Activated naive CD4-positive, alpha-beta T cell treated with anti-CD3 and anti-CD28 coated beads, Interleukin-2, amount 50 U/mL, for 16 hours (primary cell): ENCODE measurements at regions not wholly inside any gene's neighbourhood (a gene's known extent, or its start where the extent isn't known, plus 50 kb on each side); places are given as distances from the start of the nearest gene placed in this dataset.
A peak's percentile ranks its signal among the peaks of the same experiment; 100 is the strongest.
"Not testable (repeated sequence)": the region's sequence is repeated elsewhere in the genome, so short reads cannot be mapped to it uniquely, and the experiment has no call there.

ENCODE experiments used
- DNase-seq: peaks from one replicate; pipeline ENCODE4 v3.0.0-alpha.2; 2020

DNA sequence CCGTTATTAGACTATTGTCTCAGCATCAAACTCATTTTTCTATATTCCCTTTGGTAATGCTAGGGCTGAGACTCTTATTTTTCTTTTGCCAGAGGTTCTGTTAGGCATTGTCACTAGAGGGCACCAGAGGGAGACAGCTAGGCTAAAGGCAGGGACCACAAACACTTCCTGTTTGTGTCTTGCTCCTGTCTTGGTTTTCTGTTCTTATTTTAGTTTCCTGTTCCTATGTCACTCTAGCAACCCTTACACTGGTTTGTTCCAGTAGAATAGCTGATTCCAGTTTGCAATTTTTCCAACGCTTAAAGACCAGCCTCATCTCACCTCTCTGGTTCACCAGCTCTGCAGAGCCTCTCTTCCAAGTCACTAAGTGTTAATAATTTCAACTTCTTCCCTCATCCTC, 772.0 kb downstream of the DIAPH3 start:
- peak; percentile 33 for DNase-seq

GRCh38 chr13:59392328-59392727, 771.4 kb downstream of the DIAPH3 start:
- no peak for DNase-seq

GRCh38 chr13:59394496-59394895, 769.2 kb downstream of the DIAPH3 start:
- DNase-seq: no peak

- no peak for DNase-seq
These were observed 765.6 kb downstream of the DIAPH3 start for GRCh38 chr13:59398127-59398526.

- no peak for DNase-seq
These were observed 765.1 kb downstream of the DIAPH3 start for GRCh38 chr13:59398661-59399060.

DNA sequence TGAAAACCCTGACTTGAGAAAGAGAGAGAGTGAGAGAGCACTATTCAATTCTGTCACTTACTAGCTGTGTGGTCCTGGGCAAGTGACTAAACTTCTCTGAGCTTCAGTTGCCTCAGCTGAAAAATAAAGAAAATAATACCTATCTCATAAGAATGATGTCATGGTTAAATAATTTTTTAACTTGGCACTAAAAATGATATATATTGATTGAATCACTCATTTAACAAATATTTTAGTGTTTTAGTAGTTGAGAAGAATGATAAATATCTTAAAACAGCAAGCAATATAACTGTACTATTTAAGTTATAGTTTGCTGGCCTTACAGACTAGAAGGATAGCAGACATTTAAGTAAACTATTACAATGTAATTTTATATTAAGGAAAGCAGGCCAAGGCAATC, 764.2 kb downstream of the DIAPH3 start:
- DNase-seq: no peak

DNA sequence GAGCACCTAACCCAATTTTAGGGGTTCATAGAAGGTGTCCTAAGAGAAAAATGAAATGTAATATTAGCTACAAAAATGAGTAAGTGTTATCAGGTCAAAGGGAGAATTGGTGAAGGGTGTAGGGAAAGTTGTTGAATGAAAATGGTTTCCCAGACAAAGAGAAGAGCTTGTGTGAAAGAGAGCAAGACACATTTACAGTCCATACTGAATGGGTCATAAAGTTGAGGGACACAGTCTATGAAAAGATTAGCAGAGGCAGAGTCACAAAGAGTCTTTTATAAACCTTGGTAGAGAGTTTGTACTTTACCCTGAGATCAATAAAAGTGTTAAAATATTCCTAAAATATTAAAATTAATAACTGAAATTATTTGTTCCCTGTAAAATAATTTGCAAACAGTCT, 759.4 kb downstream of the DIAPH3 start:
- DNase-seq: no peak

DNA sequence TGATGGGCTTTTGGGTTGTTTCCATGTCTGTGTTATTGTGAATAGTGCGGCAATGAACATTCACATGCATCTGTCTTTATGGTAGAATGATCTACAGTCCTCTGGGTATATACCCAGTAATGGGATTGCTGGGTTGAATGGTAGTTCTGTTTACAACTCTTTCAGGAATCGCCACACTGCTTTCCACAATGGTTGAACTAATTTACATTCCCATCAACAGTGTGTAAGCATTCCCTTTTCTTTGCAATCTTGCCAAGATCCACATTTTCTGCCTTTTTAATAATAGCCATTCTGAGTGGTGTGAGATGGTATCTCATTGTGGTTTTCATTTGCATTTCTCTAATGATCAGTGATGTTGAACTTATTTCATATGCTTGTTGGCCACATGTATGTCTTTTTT, 756.5 kb downstream of the DIAPH3 start:
- not testable (repeated sequence) for DNase-seq

DNA sequence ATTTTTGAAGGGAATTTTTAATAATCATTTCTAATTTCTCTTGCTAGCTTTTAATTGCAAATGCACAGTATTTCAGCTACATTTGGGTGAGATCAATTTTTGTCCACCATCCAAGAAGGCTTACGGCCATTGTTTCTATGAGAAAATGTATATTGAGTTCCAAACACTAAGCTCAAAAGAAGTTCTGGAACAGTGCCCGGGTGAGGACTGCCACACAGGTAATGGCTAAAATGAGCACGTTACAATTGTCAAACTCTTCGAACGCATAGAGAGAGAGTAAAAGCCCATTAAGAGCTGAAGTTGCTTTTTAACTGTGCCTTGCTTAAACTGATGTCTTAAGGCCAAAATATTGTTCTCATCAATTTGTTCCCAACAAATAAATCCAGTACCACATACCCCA, 755.0 kb downstream of the DIAPH3 start:
- no peak for DNase-seq

DNA sequence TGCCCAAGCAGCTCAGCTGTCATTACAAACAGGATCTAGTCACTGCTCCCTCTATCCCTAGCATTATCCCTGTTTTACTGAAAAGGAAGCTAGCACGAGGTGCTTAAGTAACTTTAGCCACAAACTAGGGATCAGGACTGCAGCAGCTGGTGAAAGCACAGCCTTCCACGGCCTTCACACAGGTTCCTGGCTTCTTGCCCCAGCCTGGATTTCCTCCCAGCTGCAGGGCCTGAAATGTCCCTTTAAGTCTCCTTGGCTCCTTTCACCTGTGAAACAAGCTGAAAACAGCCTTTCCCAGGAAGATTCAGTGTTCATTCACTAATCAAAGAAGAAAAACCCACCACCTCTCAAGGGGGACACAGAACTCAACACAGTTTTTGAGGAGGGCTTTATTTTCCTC, 754.5 kb downstream of the DIAPH3 start:
- DNase-seq: no peak

GRCh38 chr13:59409634-59410200, 754.0 kb downstream of the DIAPH3 start:
- DNase-seq: no peak

GRCh38 chr13:59413126-59413525, 750.6 kb downstream of the DIAPH3 start:
- no peak for DNase-seq

DNA sequence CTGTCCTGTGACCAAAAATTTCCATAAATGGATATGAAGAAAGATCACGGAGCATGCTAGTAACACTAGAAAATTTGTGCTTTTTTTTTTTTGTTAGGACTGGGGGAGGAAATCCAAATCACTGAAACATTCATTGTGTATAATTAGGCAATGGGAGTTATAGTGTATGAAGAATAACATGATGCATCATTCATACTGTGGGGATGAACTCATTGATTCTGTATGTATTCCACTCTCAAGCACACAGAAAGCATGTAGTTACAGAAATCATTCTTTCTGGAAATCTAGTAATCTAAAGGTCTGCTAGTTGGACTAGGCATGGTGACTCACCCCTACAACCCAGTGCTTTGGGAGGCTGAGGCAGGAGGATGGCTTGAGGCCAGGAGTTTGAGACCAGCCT, 749.7 kb downstream of the DIAPH3 start:
- no peak for DNase-seq

DNA sequence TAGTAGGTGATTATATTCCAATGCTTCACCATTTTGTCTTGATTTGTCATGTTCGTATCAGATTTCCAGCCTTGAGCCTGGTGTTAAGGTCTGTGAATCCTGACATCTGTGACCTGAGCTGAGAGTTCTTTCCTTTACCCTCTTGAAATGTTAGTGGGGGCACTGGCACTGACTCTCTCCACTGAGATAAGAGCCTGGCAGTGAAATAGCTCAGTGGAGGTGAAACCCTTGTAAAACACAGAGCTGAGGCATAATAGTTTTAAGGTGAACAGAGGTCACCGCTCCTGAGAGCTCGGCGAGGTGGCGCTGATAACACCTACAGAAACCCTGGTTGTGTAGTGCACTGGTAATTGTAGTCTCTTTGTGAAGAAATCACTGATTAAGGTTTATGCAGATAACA, 748.2 kb downstream of the DIAPH3 start:
- DNase-seq: no peak

DNA sequence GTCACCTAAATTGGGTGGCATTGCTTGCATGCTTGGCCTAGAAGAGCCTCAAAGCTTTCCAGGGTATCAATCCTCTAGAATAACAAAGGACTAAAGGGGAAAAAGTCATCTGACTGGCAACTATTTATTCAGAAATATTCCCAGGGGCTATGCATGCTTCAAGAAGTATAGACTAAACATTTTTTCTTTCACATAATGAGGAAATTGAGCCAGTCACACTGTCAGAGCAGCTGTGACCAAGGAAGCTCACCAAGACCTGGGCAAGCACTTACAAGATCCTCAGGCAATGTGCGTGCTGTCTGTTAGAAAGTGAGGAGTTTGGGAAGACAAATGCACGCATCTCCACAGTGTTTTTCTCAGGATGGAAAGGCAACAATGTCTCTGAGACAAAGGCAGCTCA, 747.2 kb downstream of the DIAPH3 start:
- DNase-seq: no peak

GRCh38 chr13:59422646-59423045, 741.1 kb downstream of the DIAPH3 start:
- DNase-seq: no peak

- DNase-seq: no peak
These were observed 739.9 kb downstream of the DIAPH3 start for GRCh38 chr13:59423708-59424340.

DNA sequence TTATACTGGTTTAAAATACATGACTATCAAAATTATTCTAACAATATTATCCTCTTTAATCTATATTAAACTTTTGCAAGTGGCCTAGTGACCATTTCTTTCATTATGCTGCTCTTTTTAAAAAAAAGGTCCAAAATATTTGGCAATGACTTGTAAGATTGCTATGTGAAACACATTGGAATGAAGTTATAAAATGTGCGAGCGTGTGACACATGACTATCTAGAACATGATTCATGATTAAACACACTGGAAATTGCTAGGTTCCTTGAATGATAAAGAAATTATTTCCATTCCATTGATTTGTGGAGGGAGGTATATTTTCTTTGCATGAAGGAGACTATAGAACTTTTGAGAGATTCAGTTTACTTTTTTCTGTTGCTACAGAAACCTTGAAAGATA, 739.1 kb downstream of the DIAPH3 start:
- DNase-seq: no peak

GRCh38 chr13:59425211-59425741, 738.5 kb downstream of the DIAPH3 start:
- DNase-seq: no peak

DNA sequence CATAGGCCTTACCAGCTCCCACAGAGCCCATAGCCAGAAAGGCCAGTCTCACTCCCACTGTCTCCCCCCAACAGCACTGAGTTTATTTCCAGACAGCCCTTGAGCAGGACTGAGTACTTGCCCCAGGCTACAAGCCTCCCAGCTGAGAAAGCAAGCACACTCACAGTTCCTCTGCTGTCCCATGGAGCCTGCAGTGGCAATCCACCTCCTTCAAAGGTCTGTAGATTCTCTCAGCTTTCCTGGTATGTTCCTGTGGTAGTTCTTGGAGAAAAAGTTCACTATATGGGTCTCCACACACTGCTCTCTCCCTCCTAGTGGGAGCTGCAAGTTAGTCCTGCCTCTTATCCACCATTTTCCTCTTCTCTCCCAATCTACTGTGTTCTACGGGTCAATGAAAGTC, 728.7 kb downstream of the DIAPH3 start:
- no peak for DNase-seq

- DNase-seq: no peak
These were observed 726.0 kb downstream of the DIAPH3 start for GRCh38 chr13:59437544-59438301.

- no peak for DNase-seq
These were observed 723.8 kb downstream of the DIAPH3 start for GRCh38 chr13:59439776-59440428.

- not testable (repeated sequence) for DNase-seq
These were observed 722.7 kb downstream of the DIAPH3 start for GRCh38 chr13:59441068-59441467.
